GM12864 (cell line): ENCODE measurements at regions not wholly inside any gene's neighbourhood (a gene's known extent, or its start where the extent isn't known, plus 50 kb on each side); places are given as distances from the start of the nearest gene placed in this dataset.

Source experiments
- DNase-seq: peaks from one replicate; pipeline ENCODE4 v3.0.0-alpha.2; 2011; ENCODE audit warnings: low read depth
- H3K4me3 ChIP-seq: 2 replicates; pipeline ENCODE4 v1.5.1; 2011; ENCODE audit warnings: mild to moderate bottlenecking, low read depth, low read length, control low read depth
- TF ChIP-seq, protein P1 (sequence below): IDR thresholded peaks from 2 replicates; pipeline ENCODE4 v1.5.1; 2011; ENCODE audit warnings: low read depth, mild to moderate bottlenecking, moderate library complexity, low read length, control low read depth, inconsistent platforms; ENCODE audit errors: missing control alignments

DNA sequence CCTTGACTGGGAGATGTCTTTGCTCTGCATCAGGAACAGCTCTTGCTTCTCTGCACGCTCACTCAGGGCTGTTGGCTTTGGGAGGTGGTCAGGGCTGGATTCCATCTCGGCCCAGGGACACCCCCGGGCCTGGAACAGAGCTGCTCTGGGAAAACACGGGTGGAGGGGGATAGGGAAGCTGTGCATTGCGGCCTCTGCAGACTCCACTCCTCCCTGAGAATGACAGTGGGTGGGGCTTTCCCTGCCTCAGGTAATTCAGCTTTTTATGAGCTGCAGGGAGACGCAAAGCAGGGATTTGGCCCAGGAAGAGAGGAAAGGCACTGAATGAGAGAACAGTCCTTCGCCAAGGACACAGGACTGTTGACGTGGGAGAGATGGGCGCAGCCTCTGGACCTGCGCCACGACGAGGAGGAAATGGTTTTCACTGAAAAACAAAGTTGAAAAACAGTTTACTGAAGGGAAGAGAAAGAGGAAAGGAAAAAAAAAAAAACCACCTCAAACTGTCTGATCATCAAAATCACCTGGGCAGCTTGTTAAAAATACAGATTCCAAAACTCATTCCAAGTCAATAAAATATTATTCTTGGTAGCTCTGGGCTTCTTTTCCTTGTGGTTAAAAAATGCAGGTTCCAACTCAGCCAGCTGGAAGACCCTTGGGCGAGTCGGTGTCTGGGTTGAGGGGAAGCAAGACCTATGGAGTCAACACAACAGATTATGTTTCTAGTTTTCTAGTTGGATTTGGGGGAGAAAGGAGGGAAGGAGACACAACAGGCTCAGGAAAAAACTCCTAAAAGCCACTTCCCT is 194.0 kb downstream of the ZFP36L2 start:
- no peak for DNase-seq
- H3K4me3 ChIP-seq, result no peak overlapping the region
- TF ChIP-seq, protein P1, sequence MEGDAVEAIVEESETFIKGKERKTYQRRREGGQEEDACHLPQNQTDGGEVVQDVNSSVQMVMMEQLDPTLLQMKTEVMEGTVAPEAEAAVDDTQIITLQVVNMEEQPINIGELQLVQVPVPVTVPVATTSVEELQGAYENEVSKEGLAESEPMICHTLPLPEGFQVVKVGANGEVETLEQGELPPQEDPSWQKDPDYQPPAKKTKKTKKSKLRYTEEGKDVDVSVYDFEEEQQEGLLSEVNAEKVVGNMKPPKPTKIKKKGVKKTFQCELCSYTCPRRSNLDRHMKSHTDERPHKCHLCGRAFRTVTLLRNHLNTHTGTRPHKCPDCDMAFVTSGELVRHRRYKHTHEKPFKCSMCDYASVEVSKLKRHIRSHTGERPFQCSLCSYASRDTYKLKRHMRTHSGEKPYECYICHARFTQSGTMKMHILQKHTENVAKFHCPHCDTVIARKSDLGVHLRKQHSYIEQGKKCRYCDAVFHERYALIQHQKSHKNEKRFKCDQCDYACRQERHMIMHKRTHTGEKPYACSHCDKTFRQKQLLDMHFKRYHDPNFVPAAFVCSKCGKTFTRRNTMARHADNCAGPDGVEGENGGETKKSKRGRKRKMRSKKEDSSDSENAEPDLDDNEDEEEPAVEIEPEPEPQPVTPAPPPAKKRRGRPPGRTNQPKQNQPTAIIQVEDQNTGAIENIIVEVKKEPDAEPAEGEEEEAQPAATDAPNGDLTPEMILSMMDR, result no peak

DNA sequence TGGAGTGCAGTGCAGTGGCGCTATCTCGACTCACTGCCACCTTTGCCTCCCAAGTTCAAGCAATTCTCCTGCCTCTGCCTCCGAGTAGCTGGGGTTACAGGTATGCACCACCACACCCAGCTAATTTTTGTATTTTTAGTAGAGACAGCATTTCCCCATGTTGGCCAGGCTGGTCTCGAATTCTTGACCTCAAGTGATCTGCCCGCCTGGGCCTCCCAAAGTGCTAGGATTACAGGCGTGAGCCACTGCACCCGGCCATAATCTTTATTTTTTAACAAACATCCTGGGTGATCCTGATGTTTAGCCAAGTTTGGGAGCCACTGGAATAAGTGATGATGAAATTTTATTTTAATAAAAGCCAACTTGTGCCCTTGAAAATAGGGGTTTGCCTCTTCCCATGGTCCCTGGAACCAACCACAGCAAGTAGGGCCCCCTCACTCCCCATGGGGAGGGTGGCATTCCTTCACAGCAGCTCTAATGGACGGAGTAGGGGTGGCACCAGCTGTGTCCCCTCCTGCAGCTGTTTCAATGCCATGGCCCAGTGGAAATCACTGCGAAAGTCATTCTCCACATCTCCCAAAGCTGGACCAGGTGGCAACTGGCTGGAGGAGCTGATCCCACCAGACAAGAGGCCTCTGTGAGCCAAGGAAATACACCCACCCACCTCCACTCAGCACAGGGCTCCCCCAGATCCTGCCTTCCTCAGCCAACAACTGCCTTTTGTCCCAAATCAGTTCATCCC is 194.8 kb downstream of the ZFP36L2 start:
- H3K4me3 ChIP-seq, result no peak overlapping the region
- TF ChIP-seq, protein P1, result no peak
- DNase-seq, result no peak

DNA sequence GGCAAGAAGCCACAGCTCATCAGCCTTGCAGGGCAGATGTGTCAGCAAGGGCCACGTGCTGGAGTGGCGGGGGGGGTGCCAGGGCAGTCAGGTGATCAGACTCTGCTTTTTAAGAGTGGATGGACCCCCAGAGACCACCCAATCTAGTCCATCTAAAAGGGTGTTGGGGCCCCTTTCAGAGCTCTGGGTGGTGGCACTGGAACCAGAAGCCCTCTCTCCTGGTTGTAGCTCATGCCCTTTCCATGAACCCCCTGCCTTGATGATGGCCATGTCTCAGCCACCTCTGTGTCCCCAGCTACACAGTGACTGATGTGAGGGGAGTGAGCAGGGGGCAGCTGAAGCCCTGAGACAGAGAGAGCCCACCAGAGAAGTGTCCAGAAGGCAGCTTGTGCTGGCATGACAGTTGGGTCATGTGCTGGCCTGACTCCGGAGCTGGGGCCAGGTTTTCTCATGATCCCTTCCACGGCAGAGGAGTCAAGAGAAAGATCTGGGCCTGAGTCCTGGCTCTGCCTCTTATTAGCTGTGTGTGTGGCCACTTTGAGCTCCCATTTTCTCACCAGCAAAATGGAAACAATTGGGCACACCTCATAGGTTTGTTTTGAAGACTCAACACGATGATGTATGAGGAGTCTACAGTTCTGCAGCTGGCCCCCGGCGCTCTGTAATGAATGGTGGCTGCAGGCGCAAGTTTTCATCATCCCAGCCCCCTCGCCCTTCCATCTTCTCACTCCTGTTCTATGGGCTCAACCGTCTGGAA is 195.7 kb downstream of the ZFP36L2 start:
- DNase-seq, result no peak
- H3K4me3 ChIP-seq, result no peak overlapping the region
- TF ChIP-seq, protein P1, result no peak

DNA sequence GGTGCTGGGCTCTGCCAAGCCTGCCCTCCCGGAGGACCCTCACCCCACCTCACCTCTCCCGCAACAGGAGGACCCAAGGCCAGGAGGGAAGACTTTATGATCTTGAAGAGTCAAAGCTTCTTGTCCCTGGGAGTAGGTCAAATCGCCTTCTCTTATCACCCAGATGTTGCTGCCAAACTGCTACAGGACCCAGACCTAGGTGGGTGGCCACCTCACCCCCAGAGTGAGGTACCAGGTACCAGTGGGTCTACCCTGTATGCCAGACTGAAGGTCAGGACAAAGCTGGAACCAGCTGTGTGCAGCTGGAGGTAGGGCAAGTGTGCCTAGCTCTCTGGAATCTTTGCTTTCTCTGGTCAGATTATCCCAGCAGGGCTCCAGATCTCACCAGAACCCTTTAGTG is 197.2 kb downstream of the ZFP36L2 start:
- DNase-seq, result no peak
- TF ChIP-seq, protein P1, result no peak
- no peak overlapping the region for H3K4me3 ChIP-seq

DNA sequence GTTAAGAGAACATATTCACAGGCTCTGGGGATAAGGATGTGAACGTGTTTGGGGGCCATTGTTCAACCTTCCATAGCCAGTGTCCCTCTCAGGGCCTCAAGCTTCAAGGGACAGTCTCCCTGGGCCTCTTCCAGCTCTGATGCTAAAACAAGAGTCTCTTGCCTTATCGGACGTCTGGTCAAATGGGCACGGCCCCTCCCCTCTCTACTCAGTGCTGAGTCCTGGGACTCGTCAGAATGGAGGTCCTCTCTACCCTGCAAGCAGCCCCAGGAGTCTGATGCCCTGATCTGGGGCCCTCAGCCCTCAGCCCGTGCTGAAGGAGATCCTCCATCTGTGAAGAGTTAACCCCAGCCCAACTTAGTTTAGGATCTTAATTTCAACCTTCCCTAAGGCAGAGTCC is 198.2 kb downstream of the ZFP36L2 start:
- DNase-seq, result no peak
- no peak overlapping the region for H3K4me3 ChIP-seq
- TF ChIP-seq, protein P1, result no peak

DNA sequence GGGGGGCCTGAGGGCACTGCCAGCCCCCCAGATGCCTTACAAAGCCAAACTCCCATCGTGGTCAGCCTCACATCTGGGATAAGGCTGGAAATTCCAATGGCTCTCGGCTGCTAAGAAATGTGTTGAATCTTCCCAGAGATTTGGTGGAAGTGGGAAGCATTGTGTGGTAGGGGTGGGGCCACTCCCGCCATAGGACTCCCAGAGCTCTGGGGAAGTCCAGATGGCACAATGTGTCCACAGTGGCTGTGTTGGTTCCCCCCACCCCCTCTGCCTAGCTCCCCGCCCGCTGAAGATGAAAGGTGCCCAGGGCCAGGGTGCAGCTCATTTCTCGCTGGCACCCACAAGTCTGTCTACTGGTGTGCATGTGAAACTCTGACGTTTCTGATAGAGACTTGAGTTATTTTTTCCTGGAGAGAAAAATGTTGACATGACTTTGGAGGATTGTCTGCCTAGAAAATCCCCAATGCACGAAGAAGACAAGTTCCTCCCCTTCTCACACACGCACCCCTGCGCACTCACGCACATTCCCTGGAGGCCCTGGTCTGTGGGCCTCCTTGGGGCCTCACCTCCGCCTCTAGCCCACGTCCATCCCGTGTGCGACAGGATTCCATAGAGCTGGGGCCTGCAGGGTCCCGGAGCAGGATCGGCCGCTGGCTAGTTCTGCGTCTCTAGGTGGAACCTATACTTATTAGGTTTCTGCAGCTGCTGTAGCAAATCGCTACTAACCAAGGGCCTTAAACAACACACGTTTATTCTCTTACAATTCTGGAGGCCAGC is 199.1 kb downstream of the ZFP36L2 start:
- no peak for DNase-seq
- TF ChIP-seq, protein P1, result no peak
- H3K4me3 ChIP-seq, result no peak overlapping the region
